NCI-H82 treated with DMSO at 0.1 percent for 48 hours (cell line): ENCODE measurements at regions not wholly inside any gene's neighbourhood (a gene's known extent, or its start where the extent isn't known, plus 50 kb on each side); places are given as distances from the start of the nearest gene placed in this dataset.
A peak's percentile ranks its signal among the peaks of the same experiment; 100 is the strongest.

Experiments
- DNase-seq: peaks from one replicate; lab custom pipeline; 2025; ENCODE audit not compliant: unreplicated experiment; lab: John Stamatoyannopoulos, UW

DNA sequence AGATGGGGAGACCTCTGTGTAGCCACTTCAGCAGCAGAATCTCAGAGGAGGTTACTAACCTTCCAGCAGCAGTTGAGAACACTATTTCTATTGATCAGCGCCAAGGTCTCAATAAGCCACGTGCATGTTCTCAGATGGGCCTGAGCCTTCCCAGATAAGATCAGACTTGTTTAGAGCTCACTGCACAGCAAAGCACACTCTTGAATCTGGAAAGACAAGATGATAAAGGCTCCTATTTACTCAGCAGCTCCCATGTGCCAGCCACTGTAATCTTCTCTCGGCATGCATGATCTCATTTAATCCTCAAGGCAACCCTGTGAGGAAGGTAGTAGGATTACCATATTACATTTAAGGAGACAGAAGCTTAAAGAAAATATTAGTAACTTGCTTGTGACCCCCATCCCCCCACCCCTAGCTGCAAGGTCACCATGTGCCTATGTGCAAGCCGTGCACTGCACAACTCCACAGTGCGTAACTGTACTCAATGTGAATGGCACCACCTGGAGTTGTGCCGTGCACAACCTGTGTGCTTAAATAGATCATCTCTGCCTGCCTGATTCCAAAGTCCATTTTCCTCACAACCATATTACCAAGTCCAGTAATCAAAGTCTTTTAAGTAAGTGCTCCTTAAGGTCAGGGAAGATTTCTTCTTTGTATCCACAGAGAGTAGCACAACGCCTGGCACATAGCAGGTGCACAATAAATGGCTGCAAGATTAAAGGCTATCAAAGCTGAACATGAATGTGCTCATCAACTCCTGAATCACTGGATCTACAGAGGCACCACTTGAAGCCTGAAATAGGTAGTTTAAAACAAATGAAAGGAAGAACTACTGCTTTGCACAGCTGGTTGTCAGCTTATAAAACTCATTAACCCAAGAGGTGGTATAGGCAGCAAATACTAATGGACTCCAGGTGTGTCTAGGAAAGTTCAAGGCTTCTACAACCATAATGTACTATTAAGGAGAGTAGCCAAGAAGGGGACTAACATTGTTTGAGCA, 293.8 kb downstream of the BUD13 start:
- DNase-seq = peak; percentile 93

DNA sequence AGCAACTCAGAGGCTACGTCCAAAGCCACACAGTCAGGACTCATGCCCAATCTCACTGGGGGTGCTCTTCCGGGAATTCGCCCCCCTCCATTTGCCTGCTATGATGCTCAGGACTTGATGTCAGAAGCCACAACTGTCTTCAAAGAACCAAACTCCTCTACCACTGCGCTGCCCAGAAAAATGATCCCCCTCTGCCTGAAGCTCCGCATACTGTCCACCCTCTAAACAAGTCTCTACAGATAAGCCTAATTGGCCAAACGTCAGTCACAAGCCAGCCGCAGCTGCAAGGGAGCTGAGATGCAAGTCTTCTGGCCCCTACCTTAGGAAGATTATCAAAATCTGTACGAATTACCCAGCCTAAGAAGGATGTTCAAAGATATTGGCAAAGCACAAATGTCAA, 294.6 kb downstream of the BUD13 start:
- DNase-seq = peak; percentile 67

DNA sequence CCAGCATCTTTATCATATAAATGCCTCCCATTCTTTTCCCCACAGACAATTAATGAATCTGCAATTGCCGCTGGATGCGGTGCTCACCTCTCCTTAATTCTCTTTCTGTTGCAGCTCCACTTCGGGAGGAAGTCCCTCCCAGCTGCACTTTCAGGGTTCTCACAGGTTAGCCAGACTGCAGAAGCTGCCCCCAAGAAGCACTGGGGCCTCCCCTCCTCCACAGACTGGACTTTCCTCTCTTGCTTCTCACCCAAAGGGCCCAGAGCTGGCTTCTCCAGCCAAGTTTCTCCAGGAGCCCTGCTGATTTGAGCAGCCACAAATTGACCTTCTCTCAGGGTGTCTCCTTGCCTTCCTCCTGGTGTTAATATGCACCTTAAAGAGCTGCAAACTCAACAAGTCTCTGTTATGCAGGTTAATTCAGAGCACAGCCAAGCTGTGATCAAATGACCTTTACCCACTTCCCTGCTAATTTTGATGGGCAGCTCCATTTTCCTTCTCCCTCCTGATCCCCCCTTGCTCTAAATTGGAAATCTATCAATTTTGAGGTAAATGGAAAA, 298.9 kb downstream of the BUD13 start:
- no peak for DNase-seq

DNA sequence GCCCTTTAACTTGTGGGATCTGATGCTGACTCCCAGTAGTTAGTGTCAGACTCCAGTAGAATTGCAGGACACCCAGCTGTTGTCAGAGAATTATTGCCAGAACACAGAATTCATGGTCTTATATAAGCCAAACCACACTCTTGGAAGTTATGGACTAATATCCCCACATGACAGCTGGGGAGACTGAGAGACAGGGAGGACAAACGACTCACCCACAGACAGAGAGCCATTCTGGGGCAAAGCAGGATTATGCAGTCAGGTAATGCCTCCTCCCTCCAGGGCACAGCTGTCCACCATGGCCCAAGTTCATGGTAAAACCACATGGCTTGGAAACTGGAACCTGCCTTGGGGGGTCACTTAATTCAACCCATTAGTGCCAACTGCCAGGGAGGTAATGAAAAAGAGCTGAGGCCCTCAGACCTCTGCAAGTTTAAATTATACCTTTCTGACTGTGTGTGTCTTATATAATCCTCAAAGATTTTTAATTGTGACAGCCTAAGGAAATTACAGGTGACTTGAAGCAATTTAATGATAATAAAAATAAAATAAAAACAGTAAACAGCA, 299.5 kb downstream of the BUD13 start:
- DNase-seq = no peak

DNA sequence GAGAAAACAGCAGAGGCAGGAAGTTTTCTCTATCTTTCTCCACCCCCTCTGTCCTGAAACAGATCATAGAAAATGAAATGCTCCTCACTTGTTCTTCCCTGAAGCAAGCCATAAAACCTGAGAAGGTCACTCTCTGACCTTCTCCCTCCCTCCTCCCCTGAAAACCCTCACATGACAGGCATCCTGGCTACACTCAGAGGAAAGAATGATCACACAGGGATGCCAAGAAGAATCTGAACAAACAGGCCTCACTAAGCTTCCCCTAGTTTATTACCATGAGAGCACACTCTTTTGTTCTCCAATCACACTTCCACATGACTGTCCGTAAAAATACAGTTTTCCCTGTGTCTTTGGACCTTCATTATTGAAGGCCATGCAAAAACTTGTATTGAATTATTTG, 300.1 kb downstream of the BUD13 start:
- DNase-seq = no peak

DNA sequence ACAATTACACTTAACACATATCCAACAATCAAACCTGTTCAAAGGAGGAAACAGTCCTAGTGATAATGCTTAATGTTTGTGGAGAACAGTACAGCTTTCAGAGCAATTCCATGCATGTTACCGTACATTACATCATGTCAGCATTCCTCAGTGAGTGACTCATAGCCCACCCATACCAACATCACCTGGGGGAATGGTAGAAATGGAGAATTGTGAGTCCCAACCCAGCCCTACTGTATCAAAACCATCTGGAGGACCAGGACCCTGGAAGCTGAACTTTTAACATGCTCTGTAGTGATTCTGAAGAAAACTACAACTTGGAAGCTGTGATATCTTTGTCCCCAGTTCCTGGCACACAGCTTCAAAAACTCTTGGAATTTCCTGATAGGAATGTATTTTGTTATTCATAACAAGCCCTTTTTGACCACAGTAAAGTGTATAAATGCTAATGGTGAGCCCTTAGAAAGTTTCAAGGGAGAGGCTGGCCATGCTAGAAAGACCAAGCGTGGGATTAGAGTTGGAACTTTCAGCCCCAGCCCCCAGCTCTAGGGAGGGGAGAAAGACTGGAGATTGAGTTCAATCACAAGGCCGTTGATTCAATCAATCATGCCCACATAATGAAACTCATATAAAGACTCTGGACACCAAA, 301.1 kb downstream of the BUD13 start:
- no peak for DNase-seq

DNA sequence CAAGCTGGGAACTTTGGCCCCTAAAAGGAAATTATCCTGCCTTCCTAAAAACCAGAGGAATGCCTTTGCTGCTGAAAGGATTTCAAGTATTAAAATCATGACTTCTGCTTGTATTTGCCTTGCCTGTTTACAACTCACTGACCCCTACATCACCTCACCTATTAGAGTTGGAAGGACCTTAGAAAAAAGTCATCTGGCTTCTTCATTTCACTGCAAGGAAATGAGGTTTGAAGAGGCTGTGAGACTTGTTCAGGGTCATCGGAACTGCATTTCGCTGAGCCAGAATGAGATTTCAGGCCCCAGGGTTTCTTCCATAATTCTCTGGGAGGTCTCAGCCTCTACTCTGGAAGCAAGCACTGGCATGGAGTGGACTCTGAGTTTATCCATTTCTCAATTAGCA, 304.1 kb downstream of the BUD13 start:
- DNase-seq = no peak

DNA sequence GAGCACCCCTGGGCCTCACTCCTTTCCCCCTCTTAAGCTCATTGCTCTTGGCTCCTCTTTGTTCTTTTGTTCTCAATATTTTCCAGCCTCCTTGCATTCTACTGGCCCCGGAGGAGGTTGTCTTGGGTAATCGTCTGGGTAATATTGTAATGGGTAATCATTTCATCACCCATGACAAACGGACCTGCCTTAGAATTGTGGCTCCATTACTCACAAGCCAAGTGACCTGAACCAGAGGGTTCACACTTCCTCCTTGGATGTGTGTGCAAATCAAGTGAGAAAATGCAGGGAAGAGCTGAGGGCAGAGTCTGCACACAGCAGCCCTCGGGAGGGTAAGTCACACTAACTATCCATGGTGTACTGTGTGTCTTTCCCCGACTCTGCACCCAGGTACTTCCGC, 305.0 kb downstream of the BUD13 start:
- DNase-seq = no peak

DNA sequence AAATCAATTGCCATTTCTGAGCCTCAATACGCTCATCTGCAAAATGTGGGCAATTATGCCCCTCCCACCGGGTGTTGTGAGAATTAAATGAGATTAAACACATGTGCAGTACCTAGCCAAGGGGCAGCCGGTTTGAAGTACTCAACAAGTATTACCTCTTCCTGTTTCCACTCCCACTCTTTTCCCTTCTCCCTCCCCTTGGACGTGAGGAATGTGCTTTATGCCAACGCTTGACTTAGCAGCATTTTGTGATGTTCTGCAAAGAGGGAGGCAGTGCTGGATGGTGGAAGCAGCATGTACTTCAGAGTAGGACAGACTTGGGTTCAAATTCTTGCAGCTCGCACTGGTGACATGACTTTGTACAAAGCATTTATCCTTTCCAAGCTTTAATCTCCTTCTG, 306.0 kb downstream of the BUD13 start:
- peak; percentile 44 for DNase-seq

DNA sequence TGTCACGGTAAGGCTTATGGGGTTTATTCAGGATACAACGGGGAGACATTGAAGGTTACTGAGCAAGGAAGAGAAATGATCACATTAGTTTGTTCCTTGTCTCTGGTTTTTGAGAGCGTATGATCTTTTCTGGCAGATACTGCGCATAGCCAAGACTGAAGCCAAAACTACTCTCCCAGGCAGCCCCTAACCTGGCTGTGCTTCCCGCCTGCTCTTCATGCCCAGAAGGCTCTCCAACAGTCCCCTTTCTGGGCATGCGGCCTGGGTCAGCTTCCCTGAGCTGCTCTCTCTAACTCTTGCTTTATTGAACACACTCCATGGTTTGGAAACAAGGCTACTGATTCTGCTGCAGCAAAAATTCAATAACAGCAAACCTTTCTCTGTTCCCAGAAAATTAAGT, 306.6 kb downstream of the BUD13 start:
- DNase-seq = no peak

DNA sequence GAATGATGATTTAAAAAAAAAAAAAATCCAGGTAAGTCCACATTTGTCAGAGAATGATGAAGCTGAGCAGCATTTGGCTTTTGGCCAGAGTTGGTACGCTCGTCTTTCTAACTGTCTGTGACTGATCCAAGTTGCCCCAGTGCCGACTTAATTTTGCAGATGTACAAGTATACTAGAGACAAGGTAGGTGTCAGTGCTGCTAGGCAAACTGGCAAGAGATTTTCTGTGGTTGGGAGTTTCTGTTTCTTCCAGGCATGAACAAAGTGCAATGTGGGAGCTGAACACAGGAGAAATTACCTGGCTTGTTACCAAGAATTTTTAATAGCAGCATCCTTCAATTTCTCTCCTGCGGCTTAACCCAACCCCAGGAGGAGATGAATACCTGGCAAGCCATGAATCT, 307.7 kb downstream of the BUD13 start:
- no peak for DNase-seq

DNA sequence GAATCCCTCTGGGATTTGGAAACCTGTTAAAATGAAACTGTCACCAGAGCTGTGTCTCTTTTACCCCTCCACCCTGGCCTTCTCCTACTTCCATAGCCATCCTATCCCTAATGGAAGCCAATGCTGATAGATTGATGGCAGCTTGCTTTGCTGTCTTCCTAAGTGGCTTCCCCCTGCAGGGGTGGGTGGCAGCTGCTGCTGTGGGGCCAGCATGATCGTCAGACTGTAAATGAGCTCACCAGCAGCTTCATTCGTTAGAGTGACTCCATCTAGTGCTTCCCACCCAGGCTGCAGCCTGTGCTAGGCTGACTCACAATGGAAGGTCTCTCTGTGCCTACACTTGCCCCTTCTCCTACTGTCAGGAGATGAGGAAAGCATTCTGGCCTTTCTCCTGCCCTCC, 311.0 kb downstream of the BUD13 start:
- peak; percentile 77 for DNase-seq

DNA sequence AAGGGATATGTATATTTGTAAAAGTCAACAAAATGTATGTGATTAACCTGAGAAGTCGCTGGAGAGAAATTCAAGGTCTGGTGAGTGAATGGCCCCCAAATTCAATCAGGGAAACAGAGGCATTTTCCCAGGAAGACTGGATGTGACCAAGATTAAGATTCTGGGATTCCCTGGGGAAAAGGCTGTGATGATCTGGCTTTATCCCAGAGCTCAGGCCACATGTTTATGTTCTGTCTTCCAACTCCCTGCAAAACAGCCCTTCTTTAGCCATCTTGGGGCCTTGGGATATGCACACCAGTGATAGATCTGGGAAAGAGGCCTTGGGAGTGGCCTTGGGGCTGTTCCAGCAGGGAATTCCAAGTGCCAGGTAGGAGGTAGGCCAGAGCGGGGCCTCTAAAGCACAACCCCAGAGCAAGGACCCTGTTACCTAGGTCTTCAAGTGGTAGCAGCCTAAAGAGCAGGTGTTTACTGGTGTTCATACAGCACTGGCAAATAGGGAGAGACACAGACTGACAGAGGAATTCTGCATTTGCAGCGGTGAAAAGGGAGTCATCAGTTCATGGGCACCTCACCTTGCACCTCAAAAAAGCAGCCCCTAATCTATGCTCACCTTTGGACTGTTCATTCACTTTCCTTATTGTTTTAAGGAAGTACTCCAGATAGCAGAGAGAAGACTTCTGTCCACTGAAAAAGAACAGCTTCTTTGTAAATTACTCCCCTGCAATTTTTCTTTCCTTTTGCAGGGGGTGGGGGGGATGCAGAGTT, 312.4 kb downstream of the BUD13 start:
- DNase-seq = peak; percentile 62

DNA sequence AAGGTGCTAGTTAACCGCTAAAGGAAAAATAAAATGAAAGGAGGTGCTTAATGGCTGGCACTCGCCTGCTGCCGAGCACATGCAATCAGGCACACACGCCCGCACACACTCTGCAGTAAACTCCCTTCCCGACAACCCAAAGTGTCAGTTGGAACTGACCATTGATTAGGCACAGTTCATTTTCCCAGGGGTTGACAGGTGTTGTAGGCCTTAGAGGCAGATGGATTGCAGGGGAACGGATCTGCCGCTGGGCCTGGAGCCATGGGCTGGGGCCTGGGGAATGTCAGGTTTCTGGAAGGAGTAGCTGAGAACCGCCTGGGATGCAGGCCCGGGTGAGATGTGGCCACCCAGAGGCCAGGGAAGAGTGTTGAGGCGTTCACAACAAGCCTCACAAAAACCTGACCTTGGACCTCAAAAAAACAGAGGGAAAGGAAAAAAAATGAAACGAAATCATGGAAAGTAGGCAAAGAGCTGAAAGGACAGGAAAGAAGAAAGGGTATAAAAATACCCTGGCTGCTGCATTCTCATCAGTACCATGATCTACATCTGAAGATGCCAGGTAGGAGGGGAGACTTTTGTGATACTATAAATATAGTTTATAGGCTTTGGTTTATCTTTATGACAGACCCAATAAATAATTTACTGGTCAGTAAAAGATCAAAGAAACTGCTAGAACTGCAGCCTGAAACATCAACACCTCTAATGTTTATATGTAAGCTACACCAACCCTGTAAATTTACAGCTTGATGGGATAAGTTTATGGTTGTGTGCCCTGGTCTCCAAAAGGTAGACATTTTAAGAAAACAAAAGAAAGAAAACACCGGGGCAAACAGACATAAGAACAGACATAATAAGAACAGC, 313.4 kb downstream of the BUD13 start:
- DNase-seq = no peak

DNA sequence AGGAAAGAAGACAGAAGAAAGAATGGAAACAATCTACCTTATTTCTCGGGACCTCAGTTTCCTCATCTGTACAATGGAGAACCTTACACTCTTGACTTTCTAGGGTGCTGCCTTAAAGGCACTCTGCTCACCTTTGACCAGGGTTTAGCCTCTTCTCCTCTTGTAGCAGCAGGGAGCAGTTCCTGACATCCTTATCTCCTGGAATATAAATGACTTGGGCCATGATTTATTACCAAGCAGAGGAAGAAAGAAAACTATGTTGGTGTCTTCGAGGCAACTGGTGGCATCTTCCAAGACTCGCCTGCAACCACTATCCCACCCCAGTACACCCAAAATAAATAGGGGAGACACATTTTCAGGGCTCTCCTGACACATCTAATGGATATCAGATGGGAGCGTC, 314.2 kb downstream of the BUD13 start:
- DNase-seq = no peak

DNA sequence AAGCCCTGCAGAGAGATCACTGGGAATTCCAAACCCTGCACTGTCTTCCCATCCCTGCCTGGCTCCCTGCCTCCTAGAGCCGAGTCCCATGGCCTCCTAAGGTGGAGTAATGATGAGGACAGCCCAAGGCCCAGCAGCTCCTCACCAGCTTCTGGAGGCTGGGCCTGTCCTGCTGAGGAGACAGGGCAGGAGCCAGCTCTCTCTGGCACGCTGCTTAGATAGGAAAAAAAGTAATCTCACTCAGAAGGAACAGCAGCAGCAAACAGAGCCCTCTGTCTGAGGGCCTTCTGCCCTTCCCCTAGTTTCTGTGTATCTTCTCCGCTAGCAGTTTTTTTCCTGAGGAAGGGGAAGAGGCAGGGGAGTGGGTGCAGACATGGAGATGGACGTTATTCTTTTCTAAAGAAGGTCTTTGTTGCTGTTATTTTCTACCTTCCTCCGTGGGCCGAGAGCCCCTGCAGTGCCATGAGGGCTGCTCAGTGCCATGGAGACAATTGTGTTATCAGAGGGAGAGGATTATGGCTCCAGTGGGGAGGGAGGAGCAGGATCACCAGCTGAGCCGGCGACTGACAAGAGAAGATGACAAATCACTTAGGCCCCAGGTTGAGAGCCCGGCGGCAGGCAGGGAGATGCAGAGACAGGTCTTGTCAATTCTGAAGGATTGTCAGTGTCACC, 315.3 kb downstream of the BUD13 start:
- DNase-seq = peak; percentile 80

DNA sequence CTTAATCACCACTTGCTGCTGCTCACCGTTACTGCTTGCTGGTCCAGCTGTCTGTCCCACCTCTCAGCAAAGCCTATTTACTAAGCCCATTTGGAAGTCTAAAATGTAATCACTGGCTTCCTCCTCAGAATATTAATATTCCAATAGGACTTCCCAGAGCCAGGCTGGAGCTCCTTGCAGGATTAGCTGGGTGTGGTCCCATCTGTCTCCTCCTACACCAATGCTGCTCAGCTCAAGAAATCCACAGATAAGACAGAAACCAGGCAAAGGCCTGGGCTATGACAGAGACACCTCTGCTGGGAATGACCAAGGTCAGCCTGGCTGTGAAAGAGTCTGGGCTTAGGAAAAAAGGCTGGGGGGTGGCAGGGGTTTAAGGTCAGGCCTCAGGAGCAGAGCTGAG, 317.8 kb downstream of the BUD13 start:
- peak; percentile 88 for DNase-seq

DNA sequence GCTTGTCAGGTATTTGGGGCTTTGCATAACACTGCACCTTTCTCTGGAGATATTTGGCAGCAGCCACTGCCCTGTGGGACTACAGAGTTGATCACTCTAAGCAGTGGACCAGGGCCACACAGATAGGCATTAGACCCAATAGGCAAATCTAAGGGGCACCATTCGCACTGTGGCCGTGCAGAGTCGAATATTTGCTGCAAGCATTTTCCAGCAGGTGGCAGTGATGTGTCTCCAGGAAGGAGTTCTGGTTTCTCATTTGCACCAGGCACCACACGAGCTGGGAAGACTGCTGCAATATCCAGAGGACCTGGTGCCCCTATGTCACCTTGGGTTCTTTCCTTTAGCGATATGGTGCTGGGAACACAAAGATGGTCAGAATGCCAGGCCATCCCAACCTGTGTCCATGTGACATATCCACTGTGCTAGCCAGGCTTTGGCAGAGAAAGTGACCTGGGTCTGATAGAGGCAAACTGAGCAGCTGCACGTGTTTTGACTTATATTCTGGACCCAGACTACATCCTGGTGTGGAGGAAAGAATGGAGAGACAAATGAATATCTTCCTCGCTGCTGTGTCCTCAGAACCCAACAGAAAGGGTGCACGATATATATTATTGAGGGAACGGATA, 318.7 kb downstream of the BUD13 start:
- peak; percentile 45 for DNase-seq

DNA sequence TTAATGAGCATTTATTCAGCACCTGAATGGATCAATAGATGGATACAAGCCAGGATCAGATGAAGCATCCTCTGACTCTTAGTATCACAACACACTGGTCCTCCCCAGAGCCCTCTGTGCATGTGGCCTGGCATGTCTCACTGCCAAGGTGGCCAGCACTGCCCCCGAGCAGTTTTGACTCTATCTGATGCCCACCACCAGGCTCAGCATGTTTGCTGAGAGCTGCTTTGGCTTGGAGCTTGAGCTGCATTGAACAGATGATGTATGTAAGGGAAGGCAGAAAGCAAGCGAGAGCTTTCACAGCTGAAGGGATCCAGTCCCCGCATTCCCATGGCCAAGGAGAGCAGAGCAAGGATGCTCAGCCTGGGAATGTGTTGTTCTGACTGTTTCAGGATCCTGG, 320.3 kb downstream of the BUD13 start:
- DNase-seq = no peak
